Testis (tissue), 2 donors: ENCODE measurements at regions not wholly inside any gene's neighbourhood (a gene's known extent, or its start where the extent isn't known, plus 50 kb on each side); places are given as distances from the start of the nearest gene placed in this dataset.

Experiments
- POLR2A ChIP-seq: fragments of 450-650 bp; IDR thresholded peaks from one replicate; pipeline ENCODE4 v1.6.1; 2017; ENCODE audit warnings: antibody characterized with exemption, mild to moderate bottlenecking, moderate library complexity
- TF ChIP-seq, protein P1 (sequence below), 3 experiments: fragments of 450-650 bp in 2 of 3; fragments of 200-600 bp in 1 of 3; sonication (generic) in 1 of 3; IDR thresholded peaks; one replicate each; pipeline ENCODE4 v1.5.1; 2016 to 2019; ENCODE audit warnings: antibody characterized with exemption in 3 of 3, mild to moderate bottlenecking in 2 of 3, moderate library complexity in 1 of 3

DNA sequence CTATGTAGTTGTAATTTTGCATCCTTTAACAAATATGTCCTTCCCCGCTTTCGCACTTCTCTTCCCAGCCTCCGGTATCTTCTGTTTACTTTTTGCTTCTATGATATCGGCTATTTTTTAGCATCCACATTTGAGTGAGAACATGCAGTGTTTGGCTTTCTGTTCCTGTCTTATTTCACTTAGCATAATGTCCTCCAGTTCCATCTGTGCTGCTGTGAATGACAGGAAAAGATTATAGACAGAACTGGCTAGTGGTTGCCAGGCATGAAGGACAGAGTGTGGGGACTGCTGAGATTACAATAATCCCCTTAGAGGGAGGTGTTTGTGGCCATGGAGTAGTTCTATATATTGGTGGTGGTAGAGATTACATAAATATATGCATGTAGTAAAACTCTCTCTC is 588.6 kb downstream of the NLGN4X start:
- TF ChIP-seq, protein P1, sequence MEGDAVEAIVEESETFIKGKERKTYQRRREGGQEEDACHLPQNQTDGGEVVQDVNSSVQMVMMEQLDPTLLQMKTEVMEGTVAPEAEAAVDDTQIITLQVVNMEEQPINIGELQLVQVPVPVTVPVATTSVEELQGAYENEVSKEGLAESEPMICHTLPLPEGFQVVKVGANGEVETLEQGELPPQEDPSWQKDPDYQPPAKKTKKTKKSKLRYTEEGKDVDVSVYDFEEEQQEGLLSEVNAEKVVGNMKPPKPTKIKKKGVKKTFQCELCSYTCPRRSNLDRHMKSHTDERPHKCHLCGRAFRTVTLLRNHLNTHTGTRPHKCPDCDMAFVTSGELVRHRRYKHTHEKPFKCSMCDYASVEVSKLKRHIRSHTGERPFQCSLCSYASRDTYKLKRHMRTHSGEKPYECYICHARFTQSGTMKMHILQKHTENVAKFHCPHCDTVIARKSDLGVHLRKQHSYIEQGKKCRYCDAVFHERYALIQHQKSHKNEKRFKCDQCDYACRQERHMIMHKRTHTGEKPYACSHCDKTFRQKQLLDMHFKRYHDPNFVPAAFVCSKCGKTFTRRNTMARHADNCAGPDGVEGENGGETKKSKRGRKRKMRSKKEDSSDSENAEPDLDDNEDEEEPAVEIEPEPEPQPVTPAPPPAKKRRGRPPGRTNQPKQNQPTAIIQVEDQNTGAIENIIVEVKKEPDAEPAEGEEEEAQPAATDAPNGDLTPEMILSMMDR (IDR thresholded peaks at IDR 0.05) = no peak
- TF ChIP-seq POLR2A = no peak
